Amygdala (tissue), 56 donors: ENCODE measurements at regions not wholly inside any gene's neighbourhood (a gene's known extent, or its start where the extent isn't known, plus 50 kb on each side); places are given as distances from the start of the nearest gene placed in this dataset.
A peak's percentile ranks its signal among the peaks of the same experiment; 100 is the strongest.

ENCODE experiments used
- DNase-seq, 56 donors: peaks; one replicate each; lab custom pipeline; 2025; lab: John Stamatoyannopoulos, UW

GRCh38 chr2:58557176-58557575 lies 316.1 kb upstream of the FANCL start:
- DNase-seq = peak in 2 of 56 donors; percentile 10 to 23

- peak in 11 of 56 donors; percentile 2 to 37 (median 10) for DNase-seq
Measured at GRCh38 chr2:58553937-58554336, 312.8 kb upstream of the FANCL start.

- DNase-seq = no peak
Measured at GRCh38 chr2:58553522-58553921, 312.4 kb upstream of the FANCL start.

GRCh38 chr2:58545300-58546280 lies 304.5 kb upstream of the FANCL start:
- DNase-seq = no peak

- DNase-seq = no peak
Measured at GRCh38 chr2:58543442-58543841, 302.3 kb upstream of the FANCL start.

- peak in 5 of 56 donors; percentile 1 to 18 (median 8) for DNase-seq
Measured at GRCh38 chr2:58541511-58541910, 300.4 kb upstream of the FANCL start.

GRCh38 chr2:58540681-58541080 lies 299.6 kb upstream of the FANCL start:
- peak in 1 of 56 donors; percentile 6 for DNase-seq

GRCh38 chr2:58539973-58540372 lies 298.8 kb upstream of the FANCL start:
- no peak for DNase-seq

- no peak for DNase-seq
Measured at GRCh38 chr2:58535990-58536389, 294.9 kb upstream of the FANCL start.

GRCh38 chr2:58535182-58535581 lies 294.1 kb upstream of the FANCL start:
- DNase-seq = no peak

- DNase-seq = no peak
Measured at GRCh38 chr2:58533376-58533775, 292.3 kb upstream of the FANCL start.

GRCh38 chr2:58532641-58533040 lies 291.5 kb upstream of the FANCL start:
- no peak for DNase-seq

- DNase-seq = no peak
Measured at GRCh38 chr2:58527647-58528046, 286.5 kb upstream of the FANCL start.

- no peak for DNase-seq
Measured at GRCh38 chr2:58521803-58522554, 280.9 kb upstream of the FANCL start.

- DNase-seq = no peak
Measured at GRCh38 chr2:58520903-58521302, 279.8 kb upstream of the FANCL start.

GRCh38 chr2:58517881-58518280 lies 276.8 kb upstream of the FANCL start:
- no peak for DNase-seq

GRCh38 chr2:58516695-58517094 lies 275.6 kb upstream of the FANCL start:
- no peak for DNase-seq

- DNase-seq = no peak
Measured at GRCh38 chr2:58515827-58516573, 274.9 kb upstream of the FANCL start.

- DNase-seq = no peak
Measured at GRCh38 chr2:58514252-58514651, 273.1 kb upstream of the FANCL start.

GRCh38 chr2:58512878-58513277 lies 271.8 kb upstream of the FANCL start:
- no peak for DNase-seq

- peak in 20 of 56 donors; percentile 1 to 56 (median 13) for DNase-seq
Measured at GRCh38 chr2:58508006-58508405, 266.9 kb upstream of the FANCL start.
